GM13976 (cell line): ENCODE measurements at regions not wholly inside any gene's neighbourhood (a gene's known extent, or its start where the extent isn't known, plus 50 kb on each side); places are given as distances from the start of the nearest gene placed in this dataset.

Experiments
- DNase-seq: peaks from one replicate; pipeline ENCODE4 v3.0.0; 2012; ENCODE audit warnings: low spot score
- CTCF ChIP-seq: IDR thresholded peaks from 2 replicates; pipeline ENCODE4 v1.5.1; 2012; ENCODE audit warnings: borderline replicate concordance, mild to moderate bottlenecking; ENCODE audit not compliant: insufficient read depth; ENCODE audit errors: extremely low read depth, missing control alignments, control extremely low read depth
- in situ Hi-C: fragments of 300-500 bp; cut with MboI; formaldehyde crosslinking; loops from one replicate; pipeline ENCODE4 v1.12.0; 2022; ENCODE audit warnings: low sequenced_read_pairs, mixed read lengths, inconsistent platforms; ENCODE audit not compliant: unreplicated experiment

GRCh38 chr10:130333185-130333584 lies 197.0 kb downstream of the GLRX3 start:
- in situ Hi-C loops: no loop called here
- no peak for DNase-seq
- TF ChIP-seq CTCF: no peak

- no peak for DNase-seq
- in situ Hi-C loops: no loop called here
Observed at GRCh38 chr10:130335336-130335735, 199.1 kb downstream of the GLRX3 start.

GRCh38 chr10:130336617-130337304 lies 200.6 kb downstream of the GLRX3 start:
- in situ Hi-C loops: no loop called here
- DNase-seq: no peak
- no peak for TF ChIP-seq CTCF

More at GRCh38 chr10:130335336-130335735, 199.1 kb downstream of the GLRX3 start:
- TF ChIP-seq CTCF: no peak

- in situ Hi-C loops: no loop called here
- no peak for TF ChIP-seq CTCF
- DNase-seq: no peak
Observed at GRCh38 chr10:130337305-130337640, 201.1 kb downstream of the GLRX3 start.

- in situ Hi-C loops: no loop called here
- no peak for DNase-seq
- no peak for TF ChIP-seq CTCF
Observed at GRCh38 chr10:130337696-130338635, 201.8 kb downstream of the GLRX3 start.

GRCh38 chr10:130338636-130339024 lies 202.4 kb downstream of the GLRX3 start:
- no peak for DNase-seq
- TF ChIP-seq CTCF: no peak
- in situ Hi-C loops: no loop called here
